NCI-H187 (cell line): ENCODE measurements at regions not wholly inside any gene's neighbourhood (a gene's known extent, or its start where the extent isn't known, plus 50 kb on each side); places are given as distances from the start of the nearest gene placed in this dataset.
"Not testable (repeated sequence)": the region's sequence is repeated elsewhere in the genome, so short reads cannot be mapped to it uniquely, and the experiment has no call there.

ENCODE experiments used
- DNase-seq, 2 experiments: peaks; one replicate each; lab custom pipeline; 2025; lab: John Stamatoyannopoulos, UW

- DNase-seq: no peak
Measured at GRCh38 chr2:2742726-2743125, 411.7 kb upstream of the MYT1L start.

GRCh38 chr2:2740238-2740775 lies 409.2 kb upstream of the MYT1L start:
- no peak for DNase-seq

GRCh38 chr2:2739231-2739795 lies 408.2 kb upstream of the MYT1L start:
- no peak for DNase-seq

GRCh38 chr2:2738684-2739083 lies 407.6 kb upstream of the MYT1L start:
- no peak for DNase-seq

GRCh38 chr2:2738276-2738675 lies 407.2 kb upstream of the MYT1L start:
- no peak for DNase-seq

- DNase-seq: no peak
Measured at GRCh38 chr2:2735041-2735440, 404.0 kb upstream of the MYT1L start.

- DNase-seq: no peak
Measured at GRCh38 chr2:2734308-2734707, 403.2 kb upstream of the MYT1L start.

GRCh38 chr2:2733818-2734217 lies 402.7 kb upstream of the MYT1L start:
- no peak for DNase-seq

- DNase-seq: no peak
Measured at GRCh38 chr2:2732331-2733119, 401.4 kb upstream of the MYT1L start.

- no peak for DNase-seq
Measured at GRCh38 chr2:2731816-2732284, 400.8 kb upstream of the MYT1L start.

GRCh38 chr2:2731101-2731815 lies 400.2 kb upstream of the MYT1L start:
- no peak for DNase-seq

GRCh38 chr2:2730301-2730833 lies 399.3 kb upstream of the MYT1L start:
- DNase-seq: no peak

- DNase-seq: no peak
Measured at GRCh38 chr2:2729246-2729645, 398.2 kb upstream of the MYT1L start.

GRCh38 chr2:2728635-2729034 lies 397.6 kb upstream of the MYT1L start:
- no peak for DNase-seq

- DNase-seq: no peak
Measured at GRCh38 chr2:2727876-2728511, 396.9 kb upstream of the MYT1L start.

GRCh38 chr2:2726163-2726562 lies 395.1 kb upstream of the MYT1L start:
- DNase-seq: no peak

- DNase-seq: no peak
Measured at GRCh38 chr2:2723064-2723463, 392.0 kb upstream of the MYT1L start.

GRCh38 chr2:2721296-2721835 lies 390.3 kb upstream of the MYT1L start:
- no peak for DNase-seq

- not testable (repeated sequence) for DNase-seq
Measured at GRCh38 chr2:2720806-2721205, 389.7 kb upstream of the MYT1L start.

- no peak for DNase-seq
Measured at GRCh38 chr2:2720351-2720750, 389.3 kb upstream of the MYT1L start.

- DNase-seq: no peak
Measured at GRCh38 chr2:2719781-2720180, 388.7 kb upstream of the MYT1L start.

- DNase-seq: no peak
Measured at GRCh38 chr2:2719015-2719414, 387.9 kb upstream of the MYT1L start.
